ENCODE measurements at regions not wholly inside any gene's neighbourhood (a gene's known extent, or its start where the extent isn't known, plus 50 kb on each side); places are given as distances from the start of the nearest gene placed in this dataset.
"Not testable (repeated sequence)": the region's sequence is repeated elsewhere in the genome, so short reads cannot be mapped to it uniquely, and the experiment has no call there.

DNA sequence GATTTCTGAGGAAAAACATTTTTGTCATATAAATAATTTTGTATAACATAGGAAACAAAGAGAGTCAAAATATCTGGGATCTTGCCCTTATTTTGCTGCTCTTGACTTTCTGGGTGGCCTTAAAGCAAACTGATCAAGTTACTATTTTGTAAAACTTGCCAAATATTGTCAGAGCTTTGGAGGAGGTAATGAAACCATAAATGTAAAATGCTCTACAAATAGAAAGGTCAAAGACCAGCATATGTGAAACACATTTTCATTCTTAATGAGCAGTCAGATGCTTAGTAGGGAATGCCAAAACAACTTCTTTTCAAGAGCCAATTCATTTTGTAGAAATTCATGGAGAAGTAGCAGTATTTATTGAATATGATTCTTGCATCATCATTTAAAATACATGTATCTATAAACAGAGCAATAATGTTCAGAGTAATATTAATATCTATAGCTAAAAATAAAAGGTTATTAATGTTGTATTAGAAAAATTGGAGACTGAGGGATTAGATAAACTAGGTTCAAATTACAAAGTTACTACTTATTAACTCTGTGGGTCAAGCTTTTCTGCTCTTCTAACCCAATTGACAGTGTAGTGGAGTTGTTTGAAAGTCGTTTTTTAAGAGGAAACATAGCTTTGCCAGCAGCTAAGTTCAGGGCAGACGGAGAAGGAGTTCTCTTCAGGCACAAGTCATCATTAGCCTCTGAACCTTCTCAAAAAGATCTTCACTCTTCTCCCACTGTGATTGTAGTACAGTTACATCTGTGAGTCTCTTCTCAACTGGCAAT, 2053.1 kb downstream of the EFNA5 start:
- peaks cover 7% of the 10 kb centered on the region for H3K4me1 Mint-ChIP-seq
- H3K36me3 ChIP-seq (ENCODE audit: control insufficient read depth, insufficient read depth, low read length): no peaks in the 10 kb centered on the region
- no peaks in the 10 kb centered on the region for H3K27me3 ChIP-seq (ENCODE audit: control insufficient read depth, insufficient read depth, low read length, poor library complexity, severe bottlenecking)
- no peak overlapping the region for H3K4me3 ChIP-seq (ENCODE audit: low read length)
- no peak overlapping the region for H3K27ac Mint-ChIP-seq
- no peaks in the 10 kb centered on the region for H3K9me3 ChIP-seq (ENCODE audit: control insufficient read depth, low read length)
- H3K27ac ChIP-seq (ENCODE audit: low read depth, low read length): no peak overlapping the region
- no peak overlapping the region for H3K4me3 Mint-ChIP-seq
- H3K4me1 ChIP-seq (ENCODE audit: control insufficient read depth, insufficient read depth, low read length): no peaks in the 10 kb centered on the region
- no peaks in the 10 kb centered on the region for H3K27me3 Mint-ChIP-seq (ENCODE audit: insufficient read depth)
- H3K9me3 Mint-ChIP-seq: no peaks in the 10 kb centered on the region
- DNase-seq: no peak
- H3K9ac ChIP-seq (ENCODE audit: extremely low read depth, low read length, poor library complexity, severe bottlenecking): no peak overlapping the region
- TF ChIP-seq, protein P1, sequence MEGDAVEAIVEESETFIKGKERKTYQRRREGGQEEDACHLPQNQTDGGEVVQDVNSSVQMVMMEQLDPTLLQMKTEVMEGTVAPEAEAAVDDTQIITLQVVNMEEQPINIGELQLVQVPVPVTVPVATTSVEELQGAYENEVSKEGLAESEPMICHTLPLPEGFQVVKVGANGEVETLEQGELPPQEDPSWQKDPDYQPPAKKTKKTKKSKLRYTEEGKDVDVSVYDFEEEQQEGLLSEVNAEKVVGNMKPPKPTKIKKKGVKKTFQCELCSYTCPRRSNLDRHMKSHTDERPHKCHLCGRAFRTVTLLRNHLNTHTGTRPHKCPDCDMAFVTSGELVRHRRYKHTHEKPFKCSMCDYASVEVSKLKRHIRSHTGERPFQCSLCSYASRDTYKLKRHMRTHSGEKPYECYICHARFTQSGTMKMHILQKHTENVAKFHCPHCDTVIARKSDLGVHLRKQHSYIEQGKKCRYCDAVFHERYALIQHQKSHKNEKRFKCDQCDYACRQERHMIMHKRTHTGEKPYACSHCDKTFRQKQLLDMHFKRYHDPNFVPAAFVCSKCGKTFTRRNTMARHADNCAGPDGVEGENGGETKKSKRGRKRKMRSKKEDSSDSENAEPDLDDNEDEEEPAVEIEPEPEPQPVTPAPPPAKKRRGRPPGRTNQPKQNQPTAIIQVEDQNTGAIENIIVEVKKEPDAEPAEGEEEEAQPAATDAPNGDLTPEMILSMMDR (conservative IDR thresholded peaks at IDR 0.05): no peak
- WGBS, 2 experiments (ENCODE audit: insufficient coverage in 1 of 2, insufficient read length in 1 of 2): 81 to 100% methylated on average over 1 to 2 of the region's 2 CpGs
- H3K36me3 Mint-ChIP-seq (ENCODE audit: low read depth): no peaks in the 10 kb centered on the region

GRCh38 chr5:105616599-105616998, 2054.0 kb upstream of the NUDT12 start:
- Mint-ChIP-seq H3K27me3 (ENCODE audit: insufficient read depth) (no peaks in the 10 kb centered on the region), H3K27ac (no peak overlapping the region), H3K4me3 (no peak overlapping the region), H3K4me1 (peaks cover 7% of the 10 kb centered on the region), H3K9me3 (no peaks in the 10 kb centered on the region), H3K36me3 (ENCODE audit: low read depth) (no peaks in the 10 kb centered on the region)
- Histone ChIP-seq H3K27me3 (ENCODE audit: control insufficient read depth, insufficient read depth, low read length, poor library complexity, severe bottlenecking) (no peaks in the 10 kb centered on the region), H3K4me1 (ENCODE audit: control insufficient read depth, insufficient read depth, low read length) (no peaks in the 10 kb centered on the region), H3K36me3 (ENCODE audit: control insufficient read depth, insufficient read depth, low read length) (no peaks in the 10 kb centered on the region), H3K4me3 (ENCODE audit: low read length) (no peak overlapping the region), H3K27ac (ENCODE audit: low read depth, low read length) (no peak overlapping the region), H3K9me3 (ENCODE audit: control insufficient read depth, low read length) (no peaks in the 10 kb centered on the region), H3K9ac (ENCODE audit: extremely low read depth, low read length, poor library complexity, severe bottlenecking) (no peak overlapping the region)
- DNase-seq: no peak
- TF ChIP-seq, protein P1 (conservative IDR thresholded peaks at IDR 0.05): no peak
- 95 to 100% methylated on average over 1 to 2 of the region's 2 CpGs for WGBS, 2 experiments (ENCODE audit: insufficient coverage in 1 of 2, insufficient read length in 1 of 2)

- H3K36me3 ChIP-seq (ENCODE audit: control insufficient read depth, insufficient read depth, low read length); H3K4me1 Mint-ChIP-seq; H3K27me3 Mint-ChIP-seq (ENCODE audit: insufficient read depth); H3K27ac Mint-ChIP-seq; DNase-seq; H3K27me3 ChIP-seq (ENCODE audit: control insufficient read depth, insufficient read depth, low read length, poor library complexity, severe bottlenecking); H3K9ac ChIP-seq (ENCODE audit: extremely low read depth, low read length, poor library complexity, severe bottlenecking); H3K36me3 Mint-ChIP-seq (ENCODE audit: low read depth); H3K4me3 ChIP-seq (ENCODE audit: low read length); H3K27ac ChIP-seq (ENCODE audit: low read depth, low read length); H3K4me3 Mint-ChIP-seq; H3K4me1 ChIP-seq (ENCODE audit: control insufficient read depth, insufficient read depth, low read length): not testable (repeated sequence)
- H3K9me3 ChIP-seq (ENCODE audit: control insufficient read depth, low read length): peaks cover 25% of the 10 kb centered on the region
- H3K9me3 Mint-ChIP-seq: peaks cover 28% of the 10 kb centered on the region
These were observed 2039.8 kb upstream of the NUDT12 start for GRCh38 chr5:105602406-105602805.

Measured in endodermal cell (in vitro differentiated cells).